Spleen (tissue), 11 donors: ENCODE measurements at regions not wholly inside any gene's neighbourhood (a gene's known extent, or its start where the extent isn't known, plus 50 kb on each side); places are given as distances from the start of the nearest gene placed in this dataset.

Experiments
- DNase-seq: peaks from one replicate; pipeline ENCODE4 v3.0.0-alpha.2; 2020
- H3K27ac ChIP-seq, 8 donors: fragments of 200-600 bp; sonication (generic) in 7 of 8; 1 replicate in 4 of 8; 2 replicates in 4 of 8; pipeline versions ENCODE4 v1.5.0 to v1.8.0; 2016 to 2021; ENCODE audit warnings: inconsistent platforms in 4 of 8, mild to moderate bottlenecking in 4 of 8, moderate library complexity in 1 of 8
- H3K27me3 ChIP-seq, 7 donors: fragments of 200-600 bp; sonication (generic) in 6 of 7; replicated peaks in 1 of 7; 1 replicate in 4 of 7; 2 replicates in 3 of 7; pipeline versions ENCODE4 v1.5.0 to v1.8.0; 2016 to 2021; ENCODE audit warnings: inconsistent platforms in 3 of 7, mild to moderate bottlenecking in 1 of 7
- H3K36me3 ChIP-seq, 6 donors: fragments of 200-600 bp; sonication (generic) in 5 of 6; 1 replicate in 4 of 6; 2 replicates in 2 of 6; pipeline versions ENCODE4 v1.5.0 to v1.8.0; 2016 to 2021; ENCODE audit warnings: inconsistent platforms in 2 of 6
- H3K4me1 ChIP-seq, 6 donors: fragments of 200-600 bp; sonication (generic) in 5 of 6; 1 replicate in 3 of 6; 2 replicates in 3 of 6; pipeline versions ENCODE4 v1.5.0 to v1.8.0; 2016 to 2021; ENCODE audit warnings: inconsistent platforms in 3 of 6
- H3K4me3 ChIP-seq, 8 donors: fragments of 200-600 bp; sonication (generic) in 7 of 8; 1 replicate in 4 of 8; 2 replicates in 4 of 8; pipeline versions ENCODE4 v1.5.0 to v1.8.0; 2016 to 2021; ENCODE audit warnings: inconsistent platforms in 4 of 8, mild to moderate bottlenecking in 4 of 8, moderate library complexity in 2 of 8
- H3K9me3 ChIP-seq, 8 donors: fragments of 200-600 bp; sonication (generic) in 7 of 8; 1 replicate in 4 of 8; 2 replicates in 4 of 8; pipeline versions ENCODE4 v1.5.0 to v1.8.0; 2016 to 2021; ENCODE audit warnings: inconsistent platforms in 4 of 8
- POLR2A ChIP-seq, 3 donors: fragments of 450-650 bp; IDR thresholded peaks; one replicate each; pipeline ENCODE4 v1.5.1; 2017; ENCODE audit warnings: antibody characterized with exemption in 3 of 3, mild to moderate bottlenecking in 1 of 3
- POLR2AphosphoS5 ChIP-seq, 3 donors: sonication (generic); formaldehyde crosslinking; IDR thresholded peaks; one replicate each; pipeline ENCODE4 v1.5.1; 2017; ENCODE audit warnings: antibody characterized with exemption in 3 of 3
- WGBS, 5 donors: extraction: QIAGEN DNeasy Blood & Tissue Kit in 3 of 5; methylation state at CpG; one replicate each; pipeline versions ENCODE4 v1.1.5 to v1.1.7; 2013 to 2018; 5-methylcytosine and 5-hydroxymethylcytosine counted together
- intact Hi-C: fragments of 100-400 bp; cut with DNase I; formaldehyde crosslinking; loops from one replicate; pipeline ENCODE4 v1.15.0; 2023; ENCODE audit warnings: low total_unique reads
- TF ChIP-seq, protein P1 (sequence below), 11 experiments: fragments of 200-600 bp in 7 of 11; fragments of 450-650 bp in 4 of 11; sonication (generic) in 4 of 11; IDR thresholded peaks in 8 of 11; conservative IDR thresholded peaks in 3 of 11; 1 replicate in 7 of 11; 2 replicates in 4 of 11; pipeline versions ENCODE4 v1.4.0 to v1.8.0; 2016 to 2021; ENCODE audit warnings: antibody characterized with exemption in 11 of 11, inconsistent platforms in 4 of 11, mild to moderate bottlenecking in 1 of 11
- donor health status: healthy with polysubstance abuse.
- donor health status: DM: no; HTN: no; CAD: no; lungs with moderate emphysema.
- donor health status: DM: no; HTN: no; CAD: no.
- donor health status: Bipolar disorder and iron deficiency.
- donor health status: healthy.
- donor health status: DM: no; HTN: no; CAD: no.
- donor health status: DM: yes; HTN: yes; CAD: no.

- Histone ChIP-seq H3K27ac (no peak overlapping the region), H3K4me3 (no peak overlapping the region), H3K4me1 (no peaks in the 10 kb centered on the region), H3K36me3 (no peaks in the 10 kb centered on the region), H3K27me3 (no peaks in the 10 kb centered on the region), H3K9me3 (no peaks in the 10 kb centered on the region)
- WGBS, 5 donors = 53 to 75% (median 71%) methylated on average over 5 of the region's 5 CpGs
- TF ChIP-seq POLR2AphosphoS5 (IDR thresholded peaks at IDR 0.05) (no peak), POLR2A (IDR thresholded peaks at IDR 0.05) (no peak)
- TF ChIP-seq, protein P1, sequence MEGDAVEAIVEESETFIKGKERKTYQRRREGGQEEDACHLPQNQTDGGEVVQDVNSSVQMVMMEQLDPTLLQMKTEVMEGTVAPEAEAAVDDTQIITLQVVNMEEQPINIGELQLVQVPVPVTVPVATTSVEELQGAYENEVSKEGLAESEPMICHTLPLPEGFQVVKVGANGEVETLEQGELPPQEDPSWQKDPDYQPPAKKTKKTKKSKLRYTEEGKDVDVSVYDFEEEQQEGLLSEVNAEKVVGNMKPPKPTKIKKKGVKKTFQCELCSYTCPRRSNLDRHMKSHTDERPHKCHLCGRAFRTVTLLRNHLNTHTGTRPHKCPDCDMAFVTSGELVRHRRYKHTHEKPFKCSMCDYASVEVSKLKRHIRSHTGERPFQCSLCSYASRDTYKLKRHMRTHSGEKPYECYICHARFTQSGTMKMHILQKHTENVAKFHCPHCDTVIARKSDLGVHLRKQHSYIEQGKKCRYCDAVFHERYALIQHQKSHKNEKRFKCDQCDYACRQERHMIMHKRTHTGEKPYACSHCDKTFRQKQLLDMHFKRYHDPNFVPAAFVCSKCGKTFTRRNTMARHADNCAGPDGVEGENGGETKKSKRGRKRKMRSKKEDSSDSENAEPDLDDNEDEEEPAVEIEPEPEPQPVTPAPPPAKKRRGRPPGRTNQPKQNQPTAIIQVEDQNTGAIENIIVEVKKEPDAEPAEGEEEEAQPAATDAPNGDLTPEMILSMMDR (IDR thresholded peaks at IDR 0.05 in 8 of 11, conservative IDR thresholded peaks at IDR 0.05 in 3 of 11) = no peak
- no peak for DNase-seq
- intact Hi-C loops = no loop called here
These were observed 119.0 kb upstream of the FN1 start for GRCh38 chr2:215554689-215555498.

GRCh38 chr2:215553946-215554345, 118.1 kb upstream of the FN1 start:
- WGBS, 5 donors = 87 to 96% (median 93%) methylated on average over 3 of the region's 3 CpGs
- no peak for TF ChIP-seq POLR2AphosphoS5 (IDR thresholded peaks at IDR 0.05)
- Histone ChIP-seq H3K4me1 (no peaks in the 10 kb centered on the region), H3K27ac (no peak overlapping the region), H3K9me3 (no peaks in the 10 kb centered on the region), H3K27me3 (no peaks in the 10 kb centered on the region), H3K36me3 (no peaks in the 10 kb centered on the region), H3K4me3 (no peak overlapping the region)
- DNase-seq = no peak
- intact Hi-C loops = no loop called here

- no peak for DNase-seq
- Histone ChIP-seq H3K4me1 (no peaks in the 10 kb centered on the region), H3K36me3 (no peaks in the 10 kb centered on the region), H3K9me3 (no peaks in the 10 kb centered on the region), H3K27me3 (no peaks in the 10 kb centered on the region), H3K27ac (no peak overlapping the region), H3K4me3 (no peak overlapping the region)
- WGBS, 5 donors = 78 to 86% (median 83%) methylated on average over 4 of the region's 4 CpGs
- TF ChIP-seq, protein P1 (IDR thresholded peaks at IDR 0.05 in 8 of 11, conservative IDR thresholded peaks at IDR 0.05 in 3 of 11) = no peak
- TF ChIP-seq POLR2AphosphoS5 (IDR thresholded peaks at IDR 0.05) = no peak
- TF ChIP-seq POLR2A (IDR thresholded peaks at IDR 0.05) = no peak
- intact Hi-C loops = no loop called here
These were observed 116.3 kb upstream of the FN1 start for GRCh38 chr2:215552144-215552580.

GRCh38 chr2:215550331-215550730, 114.5 kb upstream of the FN1 start:
- H3K9me3 ChIP-seq = no peaks in the 10 kb centered on the region
- no peak overlapping the region for H3K4me3 ChIP-seq
- no peak for DNase-seq
- no peak overlapping the region for H3K27ac ChIP-seq
- no peaks in the 10 kb centered on the region for H3K27me3 ChIP-seq
- no peaks in the 10 kb centered on the region for H3K36me3 ChIP-seq
- intact Hi-C loops = no loop called here
- no peaks in the 10 kb centered on the region for H3K4me1 ChIP-seq
- TF ChIP-seq, protein P1 (IDR thresholded peaks at IDR 0.05 in 8 of 11, conservative IDR thresholded peaks at IDR 0.05 in 3 of 11) = no peak
- TF ChIP-seq POLR2AphosphoS5 (IDR thresholded peaks at IDR 0.05) (no peak), POLR2A (IDR thresholded peaks at IDR 0.05) (no peak)
- 60 to 78% (median 70%) methylated on average over 2 of the region's 2 CpGs for WGBS, 5 donors
